GM18517 (cell line): ENCODE measurements at regions not wholly inside any gene's neighbourhood (a gene's known extent, or its start where the extent isn't known, plus 50 kb on each side); places are given as distances from the start of the nearest gene placed in this dataset.

Source experiments
- ATAC-seq: cut with Tn5 transposase; IDR thresholded peaks from one replicate; pipeline ENCODE4 v1.9.1; 2021; ENCODE audit warnings: mild to moderate bottlenecking, moderate library complexity; ENCODE audit not compliant: unreplicated experiment

- ATAC-seq = no peak
Observed at GRCh38 chr1:50358962-50359361, 64.3 kb downstream of the DMRTA2 start.

GRCh38 chr1:50357186-50357585, 66.1 kb downstream of the DMRTA2 start:
- ATAC-seq = no peak

DNA sequence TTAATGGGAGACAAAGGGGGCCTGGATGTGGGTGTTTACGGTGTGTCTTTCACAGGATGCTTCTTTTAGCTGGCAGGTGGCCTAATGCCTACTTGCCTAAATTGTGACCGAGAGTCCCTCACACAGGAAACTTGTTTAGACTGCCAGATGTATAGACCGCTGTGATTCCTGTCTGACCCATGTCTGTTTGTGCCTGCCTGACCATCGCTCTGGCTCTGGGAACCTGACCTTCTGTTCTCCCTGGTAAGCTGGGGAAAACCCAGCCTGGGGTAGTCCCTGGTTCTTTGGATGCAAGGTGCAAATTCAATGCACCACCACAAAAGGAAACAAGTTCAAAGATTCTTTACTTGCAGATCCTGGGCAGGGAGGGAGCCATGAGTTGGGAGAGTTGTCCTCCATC, 68.4 kb downstream of the DMRTA2 start:
- no peak for ATAC-seq

GRCh38 chr1:50352428-50352827, 70.8 kb downstream of the DMRTA2 start:
- no peak for ATAC-seq

DNA sequence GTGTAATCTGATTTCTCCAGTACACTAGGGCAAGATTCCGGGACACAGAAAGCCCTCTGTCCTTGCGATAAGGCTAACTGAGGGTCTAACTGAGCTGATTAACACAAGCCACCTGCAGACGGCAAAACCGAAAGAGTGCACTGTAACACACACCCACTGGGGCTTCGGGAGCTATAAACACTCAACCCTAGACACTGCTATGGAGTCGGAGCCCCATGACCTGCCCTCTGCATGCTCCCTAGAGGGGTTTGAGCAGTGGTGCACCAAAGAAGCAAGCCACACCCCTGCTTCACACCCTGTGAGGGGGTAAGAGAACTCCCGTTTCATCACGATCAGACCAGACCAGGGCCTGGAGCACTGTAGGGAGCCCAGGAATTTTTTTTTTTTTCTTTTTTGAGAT, 72.4 kb downstream of the DMRTA2 start:
- ATAC-seq = no peak

DNA sequence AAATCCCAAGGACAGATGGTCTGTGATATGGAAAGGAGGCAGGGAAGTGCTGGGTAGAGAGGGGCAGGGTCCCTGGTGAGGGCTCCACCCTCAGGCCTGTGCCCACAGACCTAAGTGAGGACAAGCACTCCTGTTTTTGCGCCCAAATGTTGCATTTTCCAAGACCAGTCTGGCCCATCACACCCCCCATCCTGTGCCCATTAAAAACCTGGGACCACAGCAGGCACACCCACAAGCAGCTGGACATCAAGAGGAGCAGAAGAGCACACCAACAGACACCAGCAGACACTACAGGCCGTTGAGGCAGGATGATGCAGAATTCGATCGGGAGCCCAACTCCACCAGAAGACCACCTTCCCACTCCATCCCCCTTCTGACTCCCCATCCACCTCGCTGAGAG, 72.8 kb downstream of the DMRTA2 start:
- no peak for ATAC-seq

GRCh38 chr1:50349242-50349565, 74.0 kb downstream of the DMRTA2 start:
- ATAC-seq = no peak

DNA sequence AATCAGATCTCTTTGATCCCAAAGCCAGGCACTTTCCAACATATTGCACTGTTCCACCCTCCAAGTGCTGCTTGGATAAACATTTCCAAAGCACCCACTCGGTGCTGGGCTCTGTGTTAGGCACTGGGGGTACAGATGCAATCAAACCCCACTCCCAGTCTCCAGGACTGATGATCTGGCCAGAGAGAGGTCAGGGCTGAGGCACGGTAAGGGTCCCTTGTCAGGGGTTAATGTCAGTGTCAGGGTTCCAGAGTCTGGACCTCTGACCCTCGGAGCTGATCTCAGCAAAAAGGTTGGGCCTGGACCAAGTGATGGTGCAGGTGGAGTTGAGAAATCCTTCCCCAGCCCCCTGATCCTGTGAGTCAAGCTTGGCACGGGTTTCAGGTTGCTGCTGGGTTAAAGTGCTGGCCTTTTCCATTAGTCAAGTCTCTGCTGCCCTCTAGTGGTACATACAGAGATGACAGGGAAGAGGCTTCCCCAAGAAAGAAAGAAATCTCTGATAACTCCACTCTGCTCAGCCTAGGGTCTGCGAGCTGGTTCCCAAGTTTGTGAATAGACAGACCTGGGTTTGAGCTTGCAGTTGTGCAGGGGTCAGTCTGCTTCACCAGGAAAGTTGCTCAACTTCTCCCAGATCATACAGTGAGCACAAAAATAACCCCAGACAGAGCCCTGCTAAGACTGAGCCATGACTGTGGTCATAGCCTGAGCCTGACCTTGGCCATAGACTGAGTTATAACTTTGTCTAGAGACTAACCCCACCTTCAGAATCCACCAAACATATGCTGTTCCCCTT, 74.6 kb downstream of the DMRTA2 start:
- peak; percentile 60 for ATAC-seq

GRCh38 chr1:50347933-50348332, 75.3 kb downstream of the DMRTA2 start:
- ATAC-seq = no peak

DNA sequence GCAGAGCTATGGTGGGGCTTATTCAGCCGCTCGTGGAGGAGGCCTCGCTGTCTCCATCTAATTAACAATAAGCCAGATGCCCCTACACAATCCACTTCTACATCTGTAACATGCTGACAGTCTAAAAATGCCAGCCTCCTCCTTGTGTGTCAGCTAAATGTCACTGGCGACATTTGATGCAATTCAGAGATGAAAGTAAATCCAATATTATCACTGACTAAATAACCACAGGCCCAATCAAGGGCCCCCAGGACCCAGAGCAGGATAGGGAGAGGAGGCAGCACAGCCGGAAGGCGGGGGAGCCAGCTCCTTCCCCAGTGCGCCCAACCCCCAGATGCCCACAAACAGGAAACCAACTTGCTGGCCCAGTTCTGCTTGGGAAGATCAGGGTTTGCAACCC, 76.6 kb downstream of the DMRTA2 start:
- ATAC-seq = no peak

DNA sequence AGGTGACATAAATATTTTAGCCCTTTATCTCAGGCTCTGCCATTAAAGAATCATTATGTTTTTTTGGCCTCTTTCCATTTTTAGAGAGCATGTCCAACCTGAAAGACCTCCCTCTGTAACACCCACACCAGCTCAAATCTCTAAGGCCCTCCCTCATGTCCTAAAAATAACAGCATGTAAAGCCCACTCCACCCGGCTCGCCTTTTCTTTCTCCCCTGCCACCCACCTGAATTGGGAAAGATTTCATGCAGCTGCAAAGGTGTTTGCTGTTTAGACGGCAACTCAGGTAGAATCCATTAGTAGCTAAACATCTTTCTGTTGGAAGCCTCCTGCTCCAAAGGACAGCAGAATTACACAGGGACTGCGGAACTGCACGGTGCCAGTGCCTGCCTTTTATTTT, 79.9 kb downstream of the DMRTA2 start:
- no peak for ATAC-seq

DNA sequence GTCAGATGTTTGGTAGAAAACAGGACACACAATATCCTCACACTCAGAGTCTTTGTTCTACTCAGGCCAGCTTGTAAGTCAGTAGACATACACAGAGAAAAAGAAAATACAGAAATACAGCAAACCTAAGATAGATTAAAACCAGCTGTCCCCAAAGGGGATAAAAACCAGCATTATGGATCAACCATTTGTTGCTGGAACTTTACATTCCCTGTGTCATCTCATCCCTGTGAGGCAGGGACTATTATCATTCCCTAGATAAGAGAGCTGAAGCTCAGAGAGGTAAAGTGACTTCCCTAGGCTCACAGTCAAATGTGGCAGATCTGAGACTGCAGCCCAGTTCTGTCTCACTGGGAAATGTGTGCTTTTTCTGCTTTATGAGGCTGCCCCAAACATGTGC, 80.7 kb downstream of the DMRTA2 start:
- no peak for ATAC-seq

- ATAC-seq = no peak
Observed at GRCh38 chr1:50335036-50335435, 88.2 kb downstream of the DMRTA2 start.

DNA sequence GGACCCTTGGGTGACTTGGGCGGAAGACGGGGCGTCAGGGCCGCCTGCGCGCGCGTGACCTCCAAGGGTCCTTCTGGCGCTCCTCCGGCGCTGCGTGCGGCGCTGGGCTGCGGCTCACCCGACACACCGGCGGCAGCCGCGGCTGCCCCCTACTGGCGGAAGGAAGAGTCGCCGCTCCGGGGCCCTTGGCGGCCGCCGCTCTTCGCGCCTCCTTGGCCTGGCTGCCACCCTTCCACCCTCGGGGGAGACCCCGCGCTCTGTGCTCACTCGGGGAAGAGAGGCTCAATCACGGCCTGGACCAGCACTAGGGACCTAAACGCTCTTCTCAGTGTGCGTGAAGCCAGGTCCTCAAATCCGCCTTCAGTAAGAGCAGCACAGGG, 89.7 kb downstream of the DMRTA2 start:
- ATAC-seq = peak; percentile 32

- ATAC-seq = peak; percentile 50
Observed at GRCh38 chr1:50332941-50333594, 90.2 kb downstream of the DMRTA2 start.

GRCh38 chr1:50329332-50329932, 93.8 kb downstream of the DMRTA2 start:
- ATAC-seq = no peak

DNA sequence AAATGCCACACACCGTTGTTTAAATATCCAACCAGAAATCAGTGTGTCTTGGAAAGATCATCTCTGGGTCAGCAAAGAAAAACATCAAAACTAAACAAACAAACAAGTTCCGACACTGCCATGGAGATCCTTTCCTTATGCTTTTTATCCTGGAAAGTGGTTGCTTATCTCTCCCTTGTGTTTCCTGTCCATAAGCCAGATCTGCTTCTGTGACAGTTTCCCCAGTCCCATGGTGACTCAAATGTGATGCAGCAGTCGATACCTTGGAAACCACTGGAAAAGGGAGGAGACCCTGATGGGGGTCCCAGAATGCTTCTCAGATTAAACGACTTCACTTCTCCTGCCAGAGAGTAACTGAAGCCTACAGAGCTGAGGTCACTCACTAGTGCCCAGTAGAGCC, 94.7 kb downstream of the DMRTA2 start:
- ATAC-seq = no peak

GRCh38 chr1:50326026-50326425, 97.2 kb downstream of the DMRTA2 start:
- ATAC-seq = no peak

- ATAC-seq = no peak
Observed at GRCh38 chr1:50322579-50322978, 100.7 kb downstream of the DMRTA2 start.

DNA sequence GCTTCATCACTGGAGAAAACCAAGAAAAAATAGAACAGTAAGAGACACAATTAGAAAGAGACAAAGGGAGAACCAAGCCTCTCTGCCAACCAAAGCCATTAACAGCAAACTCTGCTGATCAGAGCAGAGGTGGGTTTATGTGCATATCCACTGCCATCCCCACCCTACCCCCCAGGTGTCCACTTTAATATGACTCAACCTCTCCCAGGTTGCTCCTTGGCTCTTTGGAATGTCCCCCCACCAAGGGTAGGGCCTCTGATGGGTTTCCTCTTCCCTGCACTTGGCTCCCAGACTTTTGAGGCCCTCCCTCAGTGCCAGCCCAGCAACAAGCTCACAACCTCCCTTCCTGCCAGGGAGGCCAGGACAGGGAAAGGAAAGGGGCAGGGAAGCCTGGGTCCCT, 104.8 kb downstream of the DMRTA2 start:
- no peak for ATAC-seq

DNA sequence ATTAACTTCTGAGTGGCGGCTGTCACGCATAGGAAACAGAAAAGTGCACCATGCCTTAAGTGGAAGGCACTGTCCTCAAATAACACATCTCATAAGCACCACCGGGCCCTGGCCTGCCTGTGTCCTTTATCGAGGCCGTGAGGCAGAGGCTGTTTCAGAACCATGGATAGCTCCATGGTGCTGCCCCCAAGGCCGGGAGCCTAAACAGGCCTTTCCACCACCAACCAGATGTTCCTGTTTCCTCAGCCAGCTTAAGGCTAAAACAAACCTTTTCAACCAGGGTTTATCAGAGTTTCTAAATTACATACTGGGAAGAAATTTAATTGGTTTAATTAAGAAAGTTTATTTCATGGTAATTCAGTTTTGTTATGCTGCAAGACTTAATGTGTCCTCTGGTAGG, 114.4 kb downstream of the DMRTA2 start:
- ATAC-seq = no peak

DNA sequence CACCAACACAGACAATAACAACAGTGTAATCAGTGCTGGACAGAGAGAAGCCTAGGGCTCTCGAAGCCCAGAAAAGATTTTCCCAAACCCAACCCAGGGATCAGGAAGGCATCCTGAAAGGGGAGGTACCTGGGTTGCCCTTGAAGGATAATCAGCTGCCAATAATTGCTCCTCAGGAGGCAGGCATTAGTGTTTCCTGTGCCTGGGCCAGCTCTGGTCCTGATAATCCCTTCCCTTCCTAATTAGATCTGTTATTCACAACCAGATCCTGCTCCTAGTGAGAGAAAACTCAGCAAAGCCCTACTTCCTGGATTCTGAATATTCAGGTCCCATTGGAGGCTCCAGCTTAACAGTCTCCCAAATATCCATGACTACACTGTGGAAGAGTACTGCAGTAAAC, 117.4 kb downstream of the DMRTA2 start:
- ATAC-seq = no peak
